ENCODE measurements at regions not wholly inside any gene's neighbourhood (a gene's known extent, or its start where the extent isn't known, plus 50 kb on each side); places are given as distances from the start of the nearest gene placed in this dataset.

DNA sequence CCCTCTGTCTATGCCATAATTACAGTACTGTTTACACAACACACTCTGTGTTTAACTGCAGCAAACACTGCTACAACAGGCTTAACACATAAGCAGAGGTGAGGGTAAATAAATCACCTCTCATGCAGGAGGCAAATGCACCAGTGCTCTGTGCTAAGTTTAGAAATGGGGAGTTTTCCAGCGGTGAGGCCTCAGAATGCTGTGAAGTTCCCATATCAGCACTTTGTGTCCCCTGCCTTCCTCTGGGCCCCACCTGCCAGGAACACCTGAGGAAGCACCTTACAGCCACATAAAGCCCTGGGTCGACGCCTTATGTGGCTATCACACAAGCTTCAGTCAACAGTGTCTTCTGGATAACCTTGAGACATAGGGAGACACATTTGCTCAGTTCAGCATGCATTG, 304.5 kb downstream of the HAPSTR1 start:
- Histone ChIP-seq H3K36me3 (no peaks in the 10 kb centered on the region), H3K9me3 (no peaks in the 10 kb centered on the region), H3K4me1 (no peaks in the 10 kb centered on the region), H3K27me3 (no peaks in the 10 kb centered on the region), H3K27ac (no peak overlapping the region), H3K4me3 (no peak overlapping the region)
- TF ChIP-seq POLR2A (IDR thresholded peaks at IDR 0.05): no peak
- TF ChIP-seq, protein P1, sequence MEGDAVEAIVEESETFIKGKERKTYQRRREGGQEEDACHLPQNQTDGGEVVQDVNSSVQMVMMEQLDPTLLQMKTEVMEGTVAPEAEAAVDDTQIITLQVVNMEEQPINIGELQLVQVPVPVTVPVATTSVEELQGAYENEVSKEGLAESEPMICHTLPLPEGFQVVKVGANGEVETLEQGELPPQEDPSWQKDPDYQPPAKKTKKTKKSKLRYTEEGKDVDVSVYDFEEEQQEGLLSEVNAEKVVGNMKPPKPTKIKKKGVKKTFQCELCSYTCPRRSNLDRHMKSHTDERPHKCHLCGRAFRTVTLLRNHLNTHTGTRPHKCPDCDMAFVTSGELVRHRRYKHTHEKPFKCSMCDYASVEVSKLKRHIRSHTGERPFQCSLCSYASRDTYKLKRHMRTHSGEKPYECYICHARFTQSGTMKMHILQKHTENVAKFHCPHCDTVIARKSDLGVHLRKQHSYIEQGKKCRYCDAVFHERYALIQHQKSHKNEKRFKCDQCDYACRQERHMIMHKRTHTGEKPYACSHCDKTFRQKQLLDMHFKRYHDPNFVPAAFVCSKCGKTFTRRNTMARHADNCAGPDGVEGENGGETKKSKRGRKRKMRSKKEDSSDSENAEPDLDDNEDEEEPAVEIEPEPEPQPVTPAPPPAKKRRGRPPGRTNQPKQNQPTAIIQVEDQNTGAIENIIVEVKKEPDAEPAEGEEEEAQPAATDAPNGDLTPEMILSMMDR (IDR thresholded peaks at IDR 0.05): no peak
- DNase-seq: no peak

DNA sequence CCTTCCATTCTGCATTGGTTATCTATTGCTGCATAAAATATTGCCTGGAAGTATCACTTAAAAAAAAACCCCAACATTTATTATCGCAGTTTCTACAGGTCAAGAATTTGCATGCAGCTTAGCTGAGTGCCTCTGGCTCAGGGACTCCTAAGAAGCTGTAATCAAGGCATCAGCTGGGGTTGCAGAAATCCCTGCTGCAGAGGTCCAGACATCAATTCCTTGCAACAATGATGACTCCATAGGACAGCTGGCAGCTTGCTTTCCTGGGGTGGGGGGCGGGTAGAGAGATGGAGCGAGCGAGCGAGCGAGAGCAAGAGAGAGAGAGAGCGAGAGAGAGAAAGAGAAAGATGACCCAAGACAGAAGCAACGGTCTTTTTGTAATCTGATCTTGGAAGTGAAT, 308.1 kb downstream of the HAPSTR1 start:
- Histone ChIP-seq H3K9me3 (no peaks in the 10 kb centered on the region), H3K27me3 (no peaks in the 10 kb centered on the region), H3K27ac (no peak overlapping the region), H3K4me3 (no peak overlapping the region), H3K36me3 (no peaks in the 10 kb centered on the region), H3K4me1 (no peaks in the 10 kb centered on the region)
- DNase-seq: no peak
- TF ChIP-seq, protein P1 (IDR thresholded peaks at IDR 0.05): no peak
- TF ChIP-seq POLR2A (IDR thresholded peaks at IDR 0.05): no peak

DNA sequence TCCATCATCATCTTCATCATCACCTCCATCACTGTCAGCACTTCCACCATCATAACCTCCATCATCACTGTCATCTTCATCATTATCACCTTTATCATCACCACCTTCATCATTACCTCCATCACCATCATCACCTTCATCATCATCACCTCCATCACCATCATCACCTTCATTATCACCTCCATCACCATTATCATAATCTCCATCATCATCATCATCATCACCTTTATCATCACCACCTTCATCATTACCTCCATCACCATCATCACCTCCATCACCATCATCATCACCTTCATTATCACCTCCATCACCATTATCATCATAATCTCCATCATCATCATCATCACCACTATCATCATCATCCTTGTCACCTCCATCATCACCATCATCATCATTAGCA, 309.7 kb downstream of the HAPSTR1 start:
- DNase-seq: no peak
- H3K27ac ChIP-seq: no peak overlapping the region
- no peaks in the 10 kb centered on the region for H3K27me3 ChIP-seq
- no peak overlapping the region for H3K4me3 ChIP-seq
- H3K36me3 ChIP-seq: no peaks in the 10 kb centered on the region
- TF ChIP-seq, protein P1 (IDR thresholded peaks at IDR 0.05): no peak
- no peak for TF ChIP-seq POLR2A (IDR thresholded peaks at IDR 0.05)
- no peaks in the 10 kb centered on the region for H3K4me1 ChIP-seq
- no peaks in the 10 kb centered on the region for H3K9me3 ChIP-seq

DNA sequence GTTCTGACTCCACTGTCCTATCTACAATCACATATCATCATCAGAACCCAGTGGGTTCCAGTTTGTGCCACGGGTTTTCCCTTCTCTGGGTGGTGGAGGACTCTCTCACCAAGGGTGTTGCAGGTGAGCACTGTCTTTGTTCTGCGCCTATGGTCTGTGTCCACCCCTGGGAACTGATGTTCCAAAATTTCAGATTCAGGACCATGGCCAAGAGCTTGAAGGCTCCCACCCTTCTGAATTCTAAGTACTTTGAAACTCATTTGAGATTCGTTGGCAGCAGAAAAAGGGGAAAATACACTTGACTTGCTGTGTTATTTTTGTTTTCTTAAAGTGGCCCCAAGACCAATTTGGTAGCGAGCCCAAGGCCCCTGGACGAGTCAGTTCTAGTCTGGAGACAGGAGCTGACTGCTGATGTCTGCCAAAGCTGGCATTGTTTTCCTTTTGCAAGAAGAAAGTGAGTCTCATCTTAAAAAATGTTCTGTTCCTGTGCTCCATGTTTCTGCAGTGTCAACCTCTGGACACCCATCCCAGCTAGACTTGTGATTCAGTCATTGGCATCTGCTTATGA, 310.9 kb downstream of the HAPSTR1 start:
- H3K27me3 ChIP-seq: no peaks in the 10 kb centered on the region

DNA sequence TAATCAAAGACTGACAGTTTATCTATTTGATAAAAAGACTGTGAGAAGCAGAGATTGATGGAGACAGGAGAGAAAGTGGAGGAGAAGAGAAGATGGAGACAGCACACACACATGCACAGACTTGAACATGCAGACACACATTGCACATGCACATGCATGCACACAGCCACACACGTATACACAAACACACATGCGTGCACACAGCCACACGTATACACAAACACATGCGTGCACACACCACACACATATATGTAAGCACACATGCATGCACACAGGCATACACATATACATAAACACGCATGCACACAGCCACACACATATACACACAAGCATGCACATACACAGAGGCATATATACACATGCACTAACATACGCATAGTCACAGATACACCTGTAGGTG, 313.4 kb downstream of the HAPSTR1 start:
- Histone ChIP-seq H3K9me3 (no peaks in the 10 kb centered on the region), H3K36me3 (no peaks in the 10 kb centered on the region), H3K27ac (no peak overlapping the region), H3K27me3 (no peaks in the 10 kb centered on the region), H3K4me3 (no peak overlapping the region), H3K4me1 (no peaks in the 10 kb centered on the region)
- no peak for DNase-seq
- TF ChIP-seq POLR2A (IDR thresholded peaks at IDR 0.05): no peak
- TF ChIP-seq, protein P1 (IDR thresholded peaks at IDR 0.05): no peak

More for the DNA sequence above, 310.9 kb downstream of the HAPSTR1 start:
- no peak for TF ChIP-seq POLR2A (IDR thresholded peaks at IDR 0.05)
- TF ChIP-seq, protein P1 (IDR thresholded peaks at IDR 0.05): no peak
- no peak overlapping the region for H3K27ac ChIP-seq
- no peak overlapping the region for H3K4me3 ChIP-seq
- no peaks in the 10 kb centered on the region for H3K36me3 ChIP-seq
- no peak for DNase-seq
- H3K9me3 ChIP-seq: no peaks in the 10 kb centered on the region
- no peaks in the 10 kb centered on the region for H3K4me1 ChIP-seq
